ENCODE measurements at regions not wholly inside any gene's neighbourhood (a gene's known extent, or its start where the extent isn't known, plus 50 kb on each side); places are given as distances from the start of the nearest gene placed in this dataset.

DNA sequence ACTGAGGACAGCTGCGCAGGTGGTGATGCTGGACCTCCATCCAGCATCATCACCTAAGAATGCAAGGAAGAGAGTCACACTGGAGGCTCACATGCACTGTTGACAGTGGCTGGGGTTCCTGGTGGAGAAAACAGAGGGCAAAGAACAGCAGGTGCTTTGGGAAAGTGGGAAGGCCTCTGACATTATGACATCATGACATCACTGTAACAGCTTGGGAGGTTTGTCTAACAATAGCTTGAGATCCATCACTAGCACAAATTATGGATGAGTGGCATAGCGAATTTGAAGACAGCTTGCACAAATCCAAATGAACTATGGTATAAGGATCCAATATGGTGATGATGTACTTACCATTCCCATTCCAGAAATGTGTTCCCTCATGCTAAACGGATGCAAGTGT lies 226.5 kb upstream of the MPHOSPH6 start:
- TF ChIP-seq IRF2 (CRISPR knock-in tag; IDR thresholded peaks at IDR 0.05), result no peak
- no peak for TF ChIP-seq SNRNP70 (IDR thresholded peaks at IDR 0.05; ENCODE audit: low read depth, low read length)
- no peak for TF ChIP-seq ZNF207 (IDR thresholded peaks at IDR 0.05; ENCODE audit: borderline replicate concordance)
